ENCODE measurements at regions not wholly inside any gene's neighbourhood (a gene's known extent, or its start where the extent isn't known, plus 50 kb on each side); places are given as distances from the start of the nearest gene placed in this dataset.

DNA sequence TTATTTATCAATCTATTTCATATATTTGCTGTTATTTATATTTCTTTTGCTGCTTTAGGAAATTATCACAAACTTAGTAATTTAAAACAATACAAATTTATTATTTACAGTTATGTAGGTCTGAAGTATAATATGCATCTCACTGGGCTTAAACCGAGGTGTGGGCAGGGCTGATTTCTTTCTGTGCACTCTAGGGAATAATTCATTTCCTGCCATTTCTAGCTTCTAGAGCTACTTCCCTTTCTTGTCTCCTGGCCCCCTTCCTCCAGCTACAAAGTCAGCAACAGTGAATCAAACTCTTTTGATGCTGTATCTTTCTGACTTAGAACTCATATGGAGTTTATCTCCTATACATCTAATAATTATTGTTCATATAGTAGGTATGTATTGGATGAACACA lies 303.5 kb upstream of the ARSJ start:
- TF ChIP-seq, protein P1, sequence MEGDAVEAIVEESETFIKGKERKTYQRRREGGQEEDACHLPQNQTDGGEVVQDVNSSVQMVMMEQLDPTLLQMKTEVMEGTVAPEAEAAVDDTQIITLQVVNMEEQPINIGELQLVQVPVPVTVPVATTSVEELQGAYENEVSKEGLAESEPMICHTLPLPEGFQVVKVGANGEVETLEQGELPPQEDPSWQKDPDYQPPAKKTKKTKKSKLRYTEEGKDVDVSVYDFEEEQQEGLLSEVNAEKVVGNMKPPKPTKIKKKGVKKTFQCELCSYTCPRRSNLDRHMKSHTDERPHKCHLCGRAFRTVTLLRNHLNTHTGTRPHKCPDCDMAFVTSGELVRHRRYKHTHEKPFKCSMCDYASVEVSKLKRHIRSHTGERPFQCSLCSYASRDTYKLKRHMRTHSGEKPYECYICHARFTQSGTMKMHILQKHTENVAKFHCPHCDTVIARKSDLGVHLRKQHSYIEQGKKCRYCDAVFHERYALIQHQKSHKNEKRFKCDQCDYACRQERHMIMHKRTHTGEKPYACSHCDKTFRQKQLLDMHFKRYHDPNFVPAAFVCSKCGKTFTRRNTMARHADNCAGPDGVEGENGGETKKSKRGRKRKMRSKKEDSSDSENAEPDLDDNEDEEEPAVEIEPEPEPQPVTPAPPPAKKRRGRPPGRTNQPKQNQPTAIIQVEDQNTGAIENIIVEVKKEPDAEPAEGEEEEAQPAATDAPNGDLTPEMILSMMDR (IDR thresholded peaks at IDR 0.05): no peak
- TF ChIP-seq POLR2A (IDR thresholded peaks at IDR 0.05): no peak

Data from ovary (tissue), 3 donors.